Thyroid gland (tissue), 4 donors: ENCODE measurements at regions not wholly inside any gene's neighbourhood (a gene's known extent, or its start where the extent isn't known, plus 50 kb on each side); places are given as distances from the start of the nearest gene placed in this dataset.

Experiments
- DNase-seq, 2 donors: peaks; one replicate each; pipeline ENCODE4 v3.0.0-alpha.2; 2019
- H3K27ac ChIP-seq, 3 donors: fragments of 200-600 bp; sonication (generic); 1 replicate in 2 of 3; 2 replicates in 1 of 3; pipeline ENCODE4 v1.5.1; 2016 to 2019; ENCODE audit warnings: mild to moderate bottlenecking in 1 of 3, moderate library complexity in 1 of 3
- H3K27me3 ChIP-seq: fragments of 200-600 bp; sonication (generic); one replicate; pipeline ENCODE4 v1.5.1; 2019
- H3K36me3 ChIP-seq, 2 donors: fragments of 200-600 bp; sonication (generic); one replicate each; pipeline ENCODE4 v1.5.1; 2016 to 2019
- H3K4me1 ChIP-seq, 2 donors: fragments of 200-600 bp; sonication (generic); one replicate each; pipeline ENCODE4 v1.5.1; 2017 to 2019
- H3K4me3 ChIP-seq, 3 donors: fragments of 200-600 bp; sonication (generic); replicated peaks in 1 of 3; 1 replicate in 2 of 3; 2 replicates in 1 of 3; pipeline ENCODE4 v1.5.1; 2016; ENCODE audit warnings: mild to moderate bottlenecking in 1 of 3
- H3K9me3 ChIP-seq: fragments of 200-600 bp; sonication (generic); one replicate; pipeline ENCODE4 v1.5.1; 2017
- POLR2A ChIP-seq, 2 donors: fragments of 450-650 bp; IDR thresholded peaks; one replicate each; pipeline ENCODE4 v1.6.1; 2017; ENCODE audit warnings: antibody characterized with exemption in 2 of 2, mild to moderate bottlenecking in 2 of 2, moderate library complexity in 1 of 2
- WGBS, 2 donors: methylation state at CpG; one replicate each; pipeline ENCODE4 v1.1.5; 2017; 5-methylcytosine and 5-hydroxymethylcytosine counted together
- intact Hi-C: fragments of 100-400 bp; cut with DNase I; formaldehyde crosslinking; loops from one replicate; pipeline ENCODE4 v1.15.1; 2023
- TF ChIP-seq, protein P1 (sequence below), 6 experiments: fragments of 200-600 bp in 3 of 6; fragments of 450-650 bp in 3 of 6; sonication (generic) in 3 of 6; IDR thresholded peaks; one replicate each; pipeline ENCODE4 v1.5.1; 2016 to 2019; ENCODE audit warnings: antibody characterized with exemption in 6 of 6, mild to moderate bottlenecking in 2 of 6, inconsistent platforms in 1 of 6, moderate library complexity in 1 of 6

- Histone ChIP-seq H3K4me3 (no peak overlapping the region), H3K27ac (no peak overlapping the region), H3K9me3 (no peaks in the 10 kb centered on the region), H3K4me1 (no peaks in the 10 kb centered on the region), H3K27me3 (no peaks in the 10 kb centered on the region), H3K36me3 (no peaks in the 10 kb centered on the region)
- intact Hi-C loops = no loop called here
- no peak for DNase-seq
- TF ChIP-seq POLR2A (IDR thresholded peaks at IDR 0.05) = no peak
- TF ChIP-seq, protein P1, sequence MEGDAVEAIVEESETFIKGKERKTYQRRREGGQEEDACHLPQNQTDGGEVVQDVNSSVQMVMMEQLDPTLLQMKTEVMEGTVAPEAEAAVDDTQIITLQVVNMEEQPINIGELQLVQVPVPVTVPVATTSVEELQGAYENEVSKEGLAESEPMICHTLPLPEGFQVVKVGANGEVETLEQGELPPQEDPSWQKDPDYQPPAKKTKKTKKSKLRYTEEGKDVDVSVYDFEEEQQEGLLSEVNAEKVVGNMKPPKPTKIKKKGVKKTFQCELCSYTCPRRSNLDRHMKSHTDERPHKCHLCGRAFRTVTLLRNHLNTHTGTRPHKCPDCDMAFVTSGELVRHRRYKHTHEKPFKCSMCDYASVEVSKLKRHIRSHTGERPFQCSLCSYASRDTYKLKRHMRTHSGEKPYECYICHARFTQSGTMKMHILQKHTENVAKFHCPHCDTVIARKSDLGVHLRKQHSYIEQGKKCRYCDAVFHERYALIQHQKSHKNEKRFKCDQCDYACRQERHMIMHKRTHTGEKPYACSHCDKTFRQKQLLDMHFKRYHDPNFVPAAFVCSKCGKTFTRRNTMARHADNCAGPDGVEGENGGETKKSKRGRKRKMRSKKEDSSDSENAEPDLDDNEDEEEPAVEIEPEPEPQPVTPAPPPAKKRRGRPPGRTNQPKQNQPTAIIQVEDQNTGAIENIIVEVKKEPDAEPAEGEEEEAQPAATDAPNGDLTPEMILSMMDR (IDR thresholded peaks at IDR 0.05) = no peak
Measured at GRCh38 chr1:219518907-219519248, 94.0 kb downstream of the ZC3H11B start.

GRCh38 chr1:219518168-219518906 lies 94.6 kb downstream of the ZC3H11B start:
- Histone ChIP-seq H3K9me3 (no peaks in the 10 kb centered on the region), H3K36me3 (no peaks in the 10 kb centered on the region), H3K27me3 (no peaks in the 10 kb centered on the region), H3K4me3 (no peak overlapping the region), H3K4me1 (no peaks in the 10 kb centered on the region), H3K27ac (no peak overlapping the region)
- no peak for DNase-seq
- WGBS, 2 donors = 52 to 56% methylated on average over 3 of the region's 3 CpGs
- intact Hi-C loops = no loop called here
- no peak for TF ChIP-seq POLR2A (IDR thresholded peaks at IDR 0.05)
- TF ChIP-seq, protein P1 (IDR thresholded peaks at IDR 0.05) = no peak

DNA sequence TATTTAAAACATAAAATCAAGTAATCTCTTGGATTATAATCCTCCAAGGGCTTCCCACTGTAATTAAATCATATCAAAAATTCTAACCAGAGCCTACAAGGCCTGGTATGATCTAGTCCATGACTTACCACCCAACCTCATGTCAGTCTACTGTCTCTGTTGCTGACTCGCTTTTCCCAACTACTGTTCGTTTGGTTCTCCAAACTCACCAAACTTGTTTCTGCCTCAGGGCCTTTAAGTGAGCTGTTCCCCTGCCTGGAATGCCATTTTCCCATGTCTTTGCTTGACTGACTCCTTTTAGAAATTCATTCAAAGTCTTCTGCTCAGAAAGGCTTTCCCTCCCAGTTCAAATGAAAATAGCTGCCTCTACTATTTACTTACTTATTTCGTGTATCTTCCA lies 95.9 kb downstream of the ZC3H11B start:
- intact Hi-C loops = no loop called here

GRCh38 chr1:219514728-219515127 lies 98.2 kb downstream of the ZC3H11B start:
- Histone ChIP-seq H3K36me3 (no peaks in the 10 kb centered on the region), H3K4me3 (no peak overlapping the region), H3K4me1 (no peaks in the 10 kb centered on the region), H3K27me3 (no peaks in the 10 kb centered on the region), H3K9me3 (no peaks in the 10 kb centered on the region), H3K27ac (no peak overlapping the region)
- intact Hi-C loops = no loop called here
- no peak for DNase-seq
- no peak for TF ChIP-seq POLR2A (IDR thresholded peaks at IDR 0.05)
- TF ChIP-seq, protein P1 (IDR thresholded peaks at IDR 0.05) = no peak
- 83 to 91% methylated on average over 3 of the region's 3 CpGs for WGBS, 2 donors

More for the DNA sequence above, 95.9 kb downstream of the ZC3H11B start:
- Histone ChIP-seq H3K27ac (no peak overlapping the region), H3K27me3 (no peaks in the 10 kb centered on the region), H3K4me1 (no peaks in the 10 kb centered on the region), H3K9me3 (no peaks in the 10 kb centered on the region), H3K4me3 (no peak overlapping the region), H3K36me3 (no peaks in the 10 kb centered on the region)
- WGBS, 2 donors = 46 to 56% methylated on average over 3 of the region's 3 CpGs
- no peak for TF ChIP-seq POLR2A (IDR thresholded peaks at IDR 0.05)
- TF ChIP-seq, protein P1 (IDR thresholded peaks at IDR 0.05) = no peak
- no peak for DNase-seq

DNA sequence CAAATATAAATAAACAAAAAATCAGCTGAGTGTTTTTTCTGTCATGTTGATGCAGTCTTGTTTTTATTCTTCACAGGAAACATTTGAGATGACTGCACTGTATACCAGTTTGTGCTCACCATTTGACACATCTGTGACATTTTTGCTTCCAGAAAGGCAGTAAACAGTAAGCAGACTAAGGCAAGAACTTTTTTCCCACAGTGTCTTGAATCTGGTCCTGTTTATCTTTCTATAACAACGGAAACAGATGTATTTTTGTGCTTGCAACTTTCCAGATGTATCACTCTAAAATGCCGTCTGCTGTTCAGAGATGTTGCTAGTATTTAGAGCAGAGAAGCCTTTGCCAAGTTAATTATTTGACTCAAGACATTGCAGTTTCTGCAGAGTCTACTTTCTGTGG lies 105.5 kb downstream of the ZC3H11B start:
- WGBS, 2 donors = 71 to 77% methylated on average over 2 of the region's 2 CpGs
- no peak overlapping the region for H3K27ac ChIP-seq
- H3K4me1 ChIP-seq = no peaks in the 10 kb centered on the region
- intact Hi-C loops = no loop called here
- H3K36me3 ChIP-seq = no peaks in the 10 kb centered on the region
- H3K27me3 ChIP-seq = no peaks in the 10 kb centered on the region
- no peak overlapping the region for H3K4me3 ChIP-seq
- DNase-seq = no peak
- TF ChIP-seq POLR2A (IDR thresholded peaks at IDR 0.05) = no peak
- TF ChIP-seq, protein P1 (IDR thresholded peaks at IDR 0.05) = no peak
- no peaks in the 10 kb centered on the region for H3K9me3 ChIP-seq
